Erythroblast (primary cell): ENCODE measurements at regions not wholly inside any gene's neighbourhood (a gene's known extent, or its start where the extent isn't known, plus 50 kb on each side); places are given as distances from the start of the nearest gene placed in this dataset.

Source experiments
- GATA1 ChIP-seq: IDR thresholded peaks from 2 replicates; pipeline ENCODE4 v1.6.1; 2011; ENCODE audit warnings: low read depth, mild to moderate bottlenecking, control low read depth, low read length, moderate library complexity
- POLR2A ChIP-seq: IDR thresholded peaks from 2 replicates; pipeline ENCODE4 v1.6.1; 2011; ENCODE audit warnings: mild to moderate bottlenecking, low read length

- no peak for TF ChIP-seq POLR2A
- no peak for TF ChIP-seq GATA1
Observed at GRCh38 chr1:221001167-221001566, 121.9 kb downstream of the HLX start.
